OCI-LY3 (cell line): ENCODE measurements at regions not wholly inside any gene's neighbourhood (a gene's known extent, or its start where the extent isn't known, plus 50 kb on each side); places are given as distances from the start of the nearest gene placed in this dataset.

ENCODE experiments used
- H2AFZ ChIP-seq: fragments of 200-600, 300-600 bp; shearing (Covaris generic); 2 replicates; pipeline ENCODE4 v1.6.0; 2014; ENCODE audit warnings: antibody characterized with exemption, low read depth, low read length
- H3K27ac ChIP-seq: fragments of 200-600, 300-600 bp; sonication (generic); 2 replicates; pipeline ENCODE4 v1.5.1; 2014; ENCODE audit warnings: mild to moderate bottlenecking, low read length, moderate library complexity, mixed read lengths
- H3K27me3 ChIP-seq: fragments of 200-600, 300-600 bp; sonication (generic); 2 replicates; pipeline ENCODE4 v1.6.1; 2014; ENCODE audit warnings: low read depth, low read length, mixed read lengths
- H3K36me3 ChIP-seq: fragments of 200-600, 300-600 bp; sonication (generic); replicated peaks from 2 replicates; pipeline ENCODE3; 2014; ENCODE audit warnings: low read depth, low read length, mixed read lengths
- H3K4me1 ChIP-seq: fragments of 300-600, 200-600 bp; sonication (generic); 2 replicates; pipeline ENCODE4 v1.6.1; 2014; ENCODE audit warnings: low read length, mixed read lengths
- H3K4me2 ChIP-seq: fragments of 200-600, 300-600 bp; sonication (generic); 2 replicates; pipeline ENCODE4 v1.6.1; 2014; ENCODE audit warnings: low read length, mixed read lengths
- H3K4me3 ChIP-seq: fragments of 300-600, 200-600 bp; sonication (generic); 2 replicates; pipeline ENCODE4 v1.5.1; 2014; ENCODE audit warnings: antibody characterized with exemption, mild to moderate bottlenecking, low read length, moderate library complexity
- H3K79me2 ChIP-seq: fragments of 300-600, 200-600 bp; shearing (Covaris generic); 2 replicates; pipeline ENCODE4 v1.6.1; 2014; ENCODE audit warnings: mild to moderate bottlenecking, low read length, mixed read lengths
- H3K9ac ChIP-seq: fragments of 300-600, 200-600 bp; shearing (Covaris generic); 2 replicates; pipeline ENCODE4 v1.6.0; 2014; ENCODE audit warnings: mild to moderate bottlenecking, low read length, moderate library complexity
- H3K9me3 ChIP-seq: fragments of 200-600, 300-600 bp; shearing (Covaris generic); 2 replicates; pipeline ENCODE4 v1.6.1; 2014; ENCODE audit warnings: low read length, mixed read lengths; ENCODE audit not compliant: insufficient read depth
- H4K20me1 ChIP-seq: fragments of 200-600, 300-600 bp; sonication (generic); 2 replicates; pipeline ENCODE4 v1.6.1; 2016; ENCODE audit warnings: low read length, mixed read lengths; ENCODE audit not compliant: insufficient read depth
- EZH2phosphoT487 ChIP-seq: fragments of 200-600 bp; shearing (Covaris generic); IDR thresholded peaks from 2 replicates; pipeline ENCODE4 v1.6.1; 2018; ENCODE audit warnings: antibody characterized with exemption, mixed run types, low read depth
- TF ChIP-seq, protein P1 (sequence below): fragments of 200-600, 300-600 bp; sonication (generic); IDR thresholded peaks from 2 replicates; pipeline ENCODE4 v1.5.1; 2014; ENCODE audit warnings: antibody characterized with exemption, low read length, low read depth

DNA sequence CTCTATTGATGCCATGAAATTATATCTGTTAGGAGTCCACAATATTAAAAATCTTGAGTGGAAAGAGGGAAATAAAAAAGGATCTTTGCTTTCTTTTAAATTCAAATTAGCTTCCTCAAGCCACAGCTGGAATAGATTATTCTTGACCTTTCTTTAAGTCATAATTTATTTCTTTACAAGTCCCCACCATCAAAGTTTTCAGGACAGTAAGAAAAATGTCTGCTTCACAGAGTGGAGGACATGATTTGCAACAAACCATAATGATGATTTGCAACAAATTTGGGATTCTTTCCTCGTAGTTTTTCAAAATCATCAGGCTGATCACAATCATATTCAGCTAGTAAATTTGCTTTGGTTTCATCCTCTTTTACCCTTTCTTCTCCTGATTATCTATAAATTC, 301.8 kb upstream of the NRIP1 start:
- H3K9me3 ChIP-seq = peaks cover 4% of the 10 kb centered on the region; the same call in 1 of the 2 replicates

DNA sequence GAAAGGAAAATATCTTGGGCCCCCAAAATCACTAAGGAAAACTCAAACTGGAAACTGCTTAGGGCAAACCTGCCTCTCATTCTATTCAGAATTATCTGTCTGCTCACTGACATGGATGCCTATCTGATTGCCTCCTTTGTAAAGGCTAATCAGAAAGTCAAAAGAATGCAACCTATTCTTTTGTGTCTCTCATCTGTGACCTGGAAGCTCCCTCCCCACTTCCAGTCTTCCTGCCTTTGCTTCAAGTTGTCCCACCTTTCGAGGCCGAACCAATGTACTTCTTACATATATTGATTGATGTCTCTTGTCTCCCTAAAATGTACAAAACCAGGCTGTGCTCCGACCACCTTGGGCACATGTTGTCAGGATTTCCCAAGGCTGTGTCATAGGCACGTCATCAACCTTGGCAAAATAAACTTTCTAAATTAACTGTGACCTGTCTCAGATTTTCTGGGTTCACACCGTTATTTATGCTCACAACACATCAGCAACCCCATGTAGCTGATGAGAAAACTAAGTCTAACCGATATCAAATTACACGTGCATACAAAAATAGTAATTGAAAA, 302.3 kb upstream of the NRIP1 start:
- Histone ChIP-seq H3K4me2 (no peak overlapping the region), H3K36me3 (no peaks in the 10 kb centered on the region), H3K27me3 (no peaks in the 10 kb centered on the region), H2AFZ (no peak overlapping the region), H3K79me2 (no peaks in the 10 kb centered on the region), H3K4me3 (no peak overlapping the region), H3K9ac (no peak overlapping the region), H3K4me1 (no peaks in the 10 kb centered on the region), H4K20me1 (no peaks in the 10 kb centered on the region), H3K9me3 (peaks cover 4% of the 10 kb centered on the region; the same call in 1 of the 2 replicates), H3K27ac (no peak overlapping the region)
- TF ChIP-seq EZH2phosphoT487 = no peak
- TF ChIP-seq, protein P1, sequence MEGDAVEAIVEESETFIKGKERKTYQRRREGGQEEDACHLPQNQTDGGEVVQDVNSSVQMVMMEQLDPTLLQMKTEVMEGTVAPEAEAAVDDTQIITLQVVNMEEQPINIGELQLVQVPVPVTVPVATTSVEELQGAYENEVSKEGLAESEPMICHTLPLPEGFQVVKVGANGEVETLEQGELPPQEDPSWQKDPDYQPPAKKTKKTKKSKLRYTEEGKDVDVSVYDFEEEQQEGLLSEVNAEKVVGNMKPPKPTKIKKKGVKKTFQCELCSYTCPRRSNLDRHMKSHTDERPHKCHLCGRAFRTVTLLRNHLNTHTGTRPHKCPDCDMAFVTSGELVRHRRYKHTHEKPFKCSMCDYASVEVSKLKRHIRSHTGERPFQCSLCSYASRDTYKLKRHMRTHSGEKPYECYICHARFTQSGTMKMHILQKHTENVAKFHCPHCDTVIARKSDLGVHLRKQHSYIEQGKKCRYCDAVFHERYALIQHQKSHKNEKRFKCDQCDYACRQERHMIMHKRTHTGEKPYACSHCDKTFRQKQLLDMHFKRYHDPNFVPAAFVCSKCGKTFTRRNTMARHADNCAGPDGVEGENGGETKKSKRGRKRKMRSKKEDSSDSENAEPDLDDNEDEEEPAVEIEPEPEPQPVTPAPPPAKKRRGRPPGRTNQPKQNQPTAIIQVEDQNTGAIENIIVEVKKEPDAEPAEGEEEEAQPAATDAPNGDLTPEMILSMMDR = no peak

More for the DNA sequence above, 301.8 kb upstream of the NRIP1 start:
- no peak for TF ChIP-seq EZH2phosphoT487
- TF ChIP-seq, protein P1 = no peak
- Histone ChIP-seq H3K4me1 (no peaks in the 10 kb centered on the region), H3K27ac (no peak overlapping the region; the same call in 1 of the 2 replicates), H3K4me3 (no peak overlapping the region), H2AFZ (no peak overlapping the region), H3K27me3 (no peaks in the 10 kb centered on the region), H3K4me2 (no peak overlapping the region), H3K9ac (no peak overlapping the region), H4K20me1 (no peaks in the 10 kb centered on the region), H3K36me3 (no peaks in the 10 kb centered on the region), H3K79me2 (no peaks in the 10 kb centered on the region)

DNA sequence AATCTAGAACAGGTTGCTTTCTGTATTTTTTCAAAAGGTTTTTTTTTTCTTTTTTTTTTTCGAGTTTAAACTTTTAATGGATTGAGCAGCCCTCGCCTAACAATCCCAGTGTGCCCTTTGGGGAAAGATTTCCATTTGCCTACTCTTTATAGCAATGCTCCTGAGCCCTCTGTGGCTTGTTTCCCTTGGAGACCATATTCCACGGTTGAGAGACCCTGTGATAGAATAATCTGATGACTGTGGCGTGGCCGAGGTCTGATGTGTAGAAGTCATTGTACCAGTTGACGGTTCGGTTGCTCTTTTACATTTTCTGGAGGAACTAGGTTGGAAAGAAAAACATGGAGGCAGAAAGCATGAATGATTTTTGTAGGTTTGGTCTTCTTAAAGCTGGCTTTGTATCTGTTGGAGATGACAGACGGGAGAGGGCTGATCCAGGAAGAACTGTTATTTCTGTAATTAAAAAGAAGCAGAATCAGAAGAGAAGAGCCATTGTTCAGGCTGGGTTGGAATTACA, 305.7 kb upstream of the NRIP1 start:
- Histone ChIP-seq H3K4me1 (no peaks in the 10 kb centered on the region), H3K79me2 (no peaks in the 10 kb centered on the region), H4K20me1 (no peaks in the 10 kb centered on the region), H3K27ac (no peak overlapping the region), H2AFZ (no peak overlapping the region), H3K4me3 (no peak overlapping the region), H3K36me3 (no peaks in the 10 kb centered on the region), H3K4me2 (no peak overlapping the region), H3K27me3 (no peaks in the 10 kb centered on the region), H3K9me3 (peaks cover 4% of the 10 kb centered on the region; the same call in 1 of the 2 replicates), H3K9ac (no peak overlapping the region)
- no peak for TF ChIP-seq EZH2phosphoT487
- TF ChIP-seq, protein P1 = no peak

DNA sequence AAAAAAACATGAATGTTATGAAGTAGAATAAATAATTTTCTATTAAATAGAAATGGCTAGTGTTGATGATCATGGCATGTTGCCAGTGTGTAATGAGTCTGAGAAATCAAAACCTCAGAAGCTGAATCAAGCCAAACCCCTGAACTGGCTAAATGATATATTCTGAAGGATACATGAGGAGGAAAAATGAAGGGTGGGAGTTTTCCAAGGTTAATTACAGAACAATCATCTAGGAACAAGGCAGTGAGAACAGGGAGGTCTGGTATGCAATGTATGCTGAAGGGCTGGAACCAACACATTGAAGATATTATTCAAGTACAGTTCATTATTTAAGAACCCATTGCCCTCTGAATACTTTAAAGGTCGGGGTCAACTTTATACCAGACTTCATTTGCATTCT, 309.1 kb upstream of the NRIP1 start:
- Histone ChIP-seq H3K9ac (no peak overlapping the region), H3K4me1 (no peaks in the 10 kb centered on the region), H3K79me2 (no peaks in the 10 kb centered on the region), H3K27ac (no peak overlapping the region), H3K9me3 (no peaks in the 10 kb centered on the region), H4K20me1 (no peaks in the 10 kb centered on the region), H3K36me3 (no peaks in the 10 kb centered on the region), H3K4me2 (no peak overlapping the region), H3K4me3 (no peak overlapping the region), H2AFZ (no peak overlapping the region), H3K27me3 (no peaks in the 10 kb centered on the region)
- no peak for TF ChIP-seq EZH2phosphoT487
- TF ChIP-seq, protein P1 = no peak
